Right cardiac atrium (tissue), 5 donors: ENCODE measurements at regions not wholly inside any gene's neighbourhood (a gene's known extent, or its start where the extent isn't known, plus 50 kb on each side); places are given as distances from the start of the nearest gene placed in this dataset.

Experiments
- ATAC-seq, 2 donors: fragments of 200-7000 bp; cut with Tn5 transposase; one replicate each; pipeline versions ENCODE4 v1.8.0 to v1.9.1; 2020; ENCODE audit warnings: moderate library complexity in 2 of 2, mild to moderate bottlenecking in 1 of 2
- DNase-seq, 3 donors: peaks; one replicate each; pipeline ENCODE4 v3.0.0-alpha.2; 2020
- H3K27ac ChIP-seq: one replicate; pipeline ENCODE4 v1.5.1; 2013; ENCODE audit warnings: mild to moderate bottlenecking, low read length, control low read depth, moderate library complexity
- H3K27me3 ChIP-seq: one replicate; pipeline ENCODE4 v1.6.1; 2013; ENCODE audit not compliant: control insufficient read depth, insufficient read depth
- H3K4me1 ChIP-seq: one replicate; pipeline ENCODE4 v1.6.1; 2013; ENCODE audit warnings: low read length; ENCODE audit not compliant: control insufficient read depth, insufficient read depth
- H3K4me3 ChIP-seq: one replicate; pipeline ENCODE4 v1.5.1; 2013; ENCODE audit warnings: low read length, control low read depth
- H3K9me3 ChIP-seq: one replicate; pipeline ENCODE4 v1.6.1; 2013; ENCODE audit warnings: low read length; ENCODE audit not compliant: control insufficient read depth
- WGBS: extraction: QIAGEN DNeasy Blood & Tissue Kit; methylation state at CpG from one replicate; pipeline ENCODE4 v1.1.7; 2013; 5-methylcytosine and 5-hydroxymethylcytosine counted together
- intact Hi-C, 4 donors: fragments of 100-400 bp; cut with DNase I; formaldehyde crosslinking; loops; one replicate each; pipeline versions ENCODE4 v1.11.0 to v1.14.0; 2022 to 2023
- donor health status: healthy with polysubstance abuse.
- donor health status: DM: no; HTN: yes; CAD: no.
- donor health status: DM: no; HTN: no; CAD: no.
- donor health status: DM: no; HTN: yes; CAD: no; lungs with severe emphysema.
- donor health status: DM: yes; HTN: yes; CAD: no.

- H3K27me3 ChIP-seq = no peaks in the 10 kb centered on the region
- no peaks in the 10 kb centered on the region for H3K9me3 ChIP-seq
- ATAC-seq = no peak
- intact Hi-C loops = no loop called here
- 92% methylated on average over 7 of the region's 7 CpGs for WGBS
- DNase-seq = no peak
- no peaks in the 10 kb centered on the region for H3K4me1 ChIP-seq
- no peak overlapping the region for H3K27ac ChIP-seq
- H3K4me3 ChIP-seq = no peak overlapping the region
These were observed 117.3 kb upstream of the ARID2 start for GRCh38 chr12:45612044-45612794.

- Histone ChIP-seq H3K4me3 (no peak overlapping the region), H3K4me1 (no peaks in the 10 kb centered on the region), H3K27ac (no peak overlapping the region), H3K27me3 (no peaks in the 10 kb centered on the region), H3K9me3 (no peaks in the 10 kb centered on the region)
- DNase-seq (no peak), ATAC-seq (no peak)
- intact Hi-C loops = no loop called here
- 83% methylated on average over 3 of the region's 3 CpGs for WGBS
These were observed 116.2 kb upstream of the ARID2 start for GRCh38 chr12:45613296-45613695.

GRCh38 chr12:45613855-45614254 lies 115.7 kb upstream of the ARID2 start:
- Histone ChIP-seq H3K9me3 (no peaks in the 10 kb centered on the region), H3K27me3 (no peaks in the 10 kb centered on the region), H3K4me1 (no peaks in the 10 kb centered on the region), H3K27ac (no peak overlapping the region), H3K4me3 (no peak overlapping the region)
- no peak for ATAC-seq
- intact Hi-C loops = no loop called here
- 82% methylated on average over 2 of the region's 2 CpGs for WGBS
- DNase-seq = no peak

DNA sequence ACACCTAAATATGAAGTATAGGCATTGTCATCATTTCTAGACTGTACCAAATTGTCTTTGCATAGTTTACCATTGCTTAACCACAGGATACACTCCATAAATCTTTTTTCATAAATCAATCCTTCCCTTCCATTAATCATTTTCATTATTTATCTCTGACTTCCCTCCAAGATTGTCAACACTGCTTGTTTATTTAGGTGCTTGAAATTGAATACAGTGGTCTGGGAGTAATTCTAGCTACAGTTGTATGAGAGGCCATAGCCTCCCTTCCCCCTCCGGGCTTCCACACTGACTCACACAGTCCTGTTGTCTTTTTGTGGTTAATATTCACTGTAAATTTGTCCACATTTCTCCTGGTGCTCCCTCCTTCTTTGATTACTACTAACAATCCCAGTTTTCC lies 114.2 kb upstream of the ARID2 start:
- WGBS = 70% methylated on average over 1 of the region's 1 CpG
- intact Hi-C loops = no loop called here
- H3K27me3 ChIP-seq = no peaks in the 10 kb centered on the region

DNA sequence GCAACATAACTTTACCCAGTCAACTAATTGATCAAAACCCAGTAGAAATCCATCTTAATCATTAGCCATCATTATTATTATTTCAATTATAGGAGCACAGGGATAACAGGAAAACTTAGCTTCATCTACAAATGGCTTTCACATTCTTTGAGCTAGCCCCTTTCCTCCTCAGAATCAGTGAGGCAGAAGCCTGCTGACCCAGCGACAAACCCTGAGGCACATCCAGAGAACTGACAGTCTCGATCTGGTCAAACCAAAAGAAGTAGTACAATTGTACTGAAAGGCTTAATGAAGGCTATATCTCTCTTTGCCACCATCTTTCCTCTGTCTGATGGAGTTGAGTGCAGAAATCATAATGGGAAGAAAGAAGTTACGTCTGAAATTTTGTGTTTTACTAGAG lies 109.8 kb upstream of the ARID2 start:
- no peaks in the 10 kb centered on the region for H3K27me3 ChIP-seq
- ATAC-seq (no peak), DNase-seq (no peak)
- H3K4me1 ChIP-seq = peaks cover 1% of the 10 kb centered on the region
- H3K4me3 ChIP-seq = no peak overlapping the region
- H3K9me3 ChIP-seq = peaks cover 2% of the 10 kb centered on the region
- no peak overlapping the region for H3K27ac ChIP-seq
- intact Hi-C loops = no loop called here
- 92% methylated on average over 3 of the region's 3 CpGs for WGBS

More for the DNA sequence above, 114.2 kb upstream of the ARID2 start:
- H3K27ac ChIP-seq = no peak overlapping the region
- H3K9me3 ChIP-seq = no peaks in the 10 kb centered on the region
- no peak overlapping the region for H3K4me3 ChIP-seq
- ATAC-seq = no peak
- no peak for DNase-seq
- H3K4me1 ChIP-seq = no peaks in the 10 kb centered on the region

GRCh38 chr12:45621703-45622102 lies 107.8 kb upstream of the ARID2 start:
- no peak overlapping the region for H3K4me3 ChIP-seq
- H3K4me1 ChIP-seq = peaks cover 1% of the 10 kb centered on the region
- DNase-seq = no peak
- intact Hi-C loops = no loop called here
- WGBS = 90% methylated on average over 1 of the region's 1 CpG
- no peak overlapping the region for H3K27ac ChIP-seq
- H3K9me3 ChIP-seq = peaks cover 2% of the 10 kb centered on the region
- no peaks in the 10 kb centered on the region for H3K27me3 ChIP-seq
- ATAC-seq = no peak

- Histone ChIP-seq H3K4me3 (no peak overlapping the region), H3K4me1 (peaks cover 1% of the 10 kb centered on the region), H3K9me3 (peaks cover 2% of the 10 kb centered on the region), H3K27me3 (no peaks in the 10 kb centered on the region), H3K27ac (no peak overlapping the region)
- no peak for DNase-seq
- ATAC-seq = no peak
- 63% methylated on average over 3 of the region's 3 CpGs for WGBS
- intact Hi-C loops = no loop called here
These were observed 107.1 kb upstream of the ARID2 start for GRCh38 chr12:45622210-45622937.

DNA sequence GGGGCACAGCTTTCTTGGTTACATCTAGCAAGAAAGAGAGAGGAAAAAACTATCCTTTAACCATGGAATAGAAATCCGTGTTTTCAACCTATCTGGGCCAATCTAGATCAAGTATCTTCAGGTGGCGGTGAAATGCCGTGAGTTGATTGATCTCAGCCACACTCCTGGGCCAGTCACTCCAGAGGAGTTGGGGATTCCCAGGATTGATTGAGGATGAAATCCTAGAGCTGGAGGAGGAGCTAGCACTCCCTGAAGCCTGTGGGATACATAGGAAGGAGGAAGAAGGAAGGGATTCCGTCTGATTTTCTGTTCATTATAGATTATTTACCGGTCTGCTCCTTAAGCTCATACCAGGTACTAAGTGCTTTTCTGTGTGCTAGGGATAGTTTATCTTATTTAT lies 106.3 kb upstream of the ARID2 start:
- no peaks in the 10 kb centered on the region for H3K27me3 ChIP-seq
- peaks cover 1% of the 10 kb centered on the region for H3K4me1 ChIP-seq
- WGBS = 75% methylated on average over 5 of the region's 5 CpGs
- no peak for DNase-seq
- peaks cover 2% of the 10 kb centered on the region for H3K9me3 ChIP-seq
- H3K4me3 ChIP-seq = no peak overlapping the region
- H3K27ac ChIP-seq = no peak overlapping the region
- intact Hi-C loops = no loop called here
- no peak for ATAC-seq

GRCh38 chr12:45623940-45624339 lies 105.6 kb upstream of the ARID2 start:
- peaks cover 2% of the 10 kb centered on the region for H3K9me3 ChIP-seq
- no peak overlapping the region for H3K27ac ChIP-seq
- no peak for DNase-seq
- no peak overlapping the region for H3K4me3 ChIP-seq
- H3K4me1 ChIP-seq = peaks cover 1% of the 10 kb centered on the region
- intact Hi-C loops = no loop called here
- ATAC-seq = no peak
- 68% methylated on average over 2 of the region's 2 CpGs for WGBS
- H3K27me3 ChIP-seq = no peaks in the 10 kb centered on the region

GRCh38 chr12:45626965-45627364 lies 102.5 kb upstream of the ARID2 start:
- intact Hi-C loops = no loop called here
- Histone ChIP-seq H3K4me1 (peaks cover 1% of the 10 kb centered on the region), H3K27me3 (no peaks in the 10 kb centered on the region), H3K27ac (no peak overlapping the region), H3K9me3 (no peaks in the 10 kb centered on the region), H3K4me3 (no peak overlapping the region)
- ATAC-seq = no peak
- 70% methylated on average over 2 of the region's 2 CpGs for WGBS
- DNase-seq = no peak

GRCh38 chr12:45627407-45628069 lies 102.0 kb upstream of the ARID2 start:
- Histone ChIP-seq H3K27me3 (no peaks in the 10 kb centered on the region), H3K27ac (no peak overlapping the region), H3K4me3 (no peak overlapping the region), H3K4me1 (peaks cover 1% of the 10 kb centered on the region), H3K9me3 (no peaks in the 10 kb centered on the region)
- DNase-seq = no peak
- intact Hi-C loops = no loop called here
- WGBS = 71% methylated on average over 6 of the region's 6 CpGs
- ATAC-seq = no peak
